H7 (cell line): ENCODE measurements at regions not wholly inside any gene's neighbourhood (a gene's known extent, or its start where the extent isn't known, plus 50 kb on each side); places are given as distances from the start of the nearest gene placed in this dataset.
"Not testable (repeated sequence)": the region's sequence is repeated elsewhere in the genome, so short reads cannot be mapped to it uniquely, and the experiment has no call there.

Experiments used
- DNase-seq: peaks from one replicate; pipeline ENCODE4 v3.0.0; 2012
- H3K27me3 ChIP-seq: 2 replicates; pipeline ENCODE4 v1.6.0; 2011; ENCODE audit warnings: mild to moderate bottlenecking, low read length; ENCODE audit not compliant: control insufficient read depth, insufficient read depth
- H3K36me3 ChIP-seq: replicated peaks from 2 replicates; pipeline ENCODE4 v1.5.1; 2011; ENCODE audit warnings: low read length; ENCODE audit not compliant: control insufficient read depth, insufficient read depth
- H3K4me3 ChIP-seq: 2 replicates; pipeline ENCODE4 v1.5.1; 2011; ENCODE audit warnings: low read depth, mild to moderate bottlenecking, control low read depth, low read length, moderate library complexity; ENCODE audit not compliant: insufficient read depth

GRCh38 chr7:45293295-45293942 lies 135.8 kb downstream of the RAMP3 start:
- DNase-seq = no peak
- H3K4me3 ChIP-seq = no peak overlapping the region
- H3K36me3 ChIP-seq = no peaks in the 10 kb centered on the region
- H3K27me3 ChIP-seq = no peaks in the 10 kb centered on the region

GRCh38 chr7:45294559-45294958 lies 137.0 kb downstream of the RAMP3 start:
- DNase-seq = no peak
- Histone ChIP-seq H3K36me3 (no peaks in the 10 kb centered on the region), H3K27me3 (no peaks in the 10 kb centered on the region), H3K4me3 (no peak overlapping the region)

- no peak for DNase-seq
Observed at GRCh38 chr7:45295222-45295621, 137.6 kb downstream of the RAMP3 start.

GRCh38 chr7:45296748-45297147 lies 139.2 kb downstream of the RAMP3 start:
- H3K36me3 ChIP-seq = no peaks in the 10 kb centered on the region
- H3K4me3 ChIP-seq = no peak overlapping the region
- no peaks in the 10 kb centered on the region for H3K27me3 ChIP-seq
- DNase-seq = no peak

More at GRCh38 chr7:45295222-45295621, 137.6 kb downstream of the RAMP3 start:
- H3K36me3 ChIP-seq = no peaks in the 10 kb centered on the region
- no peaks in the 10 kb centered on the region for H3K27me3 ChIP-seq
- no peak overlapping the region for H3K4me3 ChIP-seq

- H3K4me3 ChIP-seq = no peak overlapping the region
- no peaks in the 10 kb centered on the region for H3K27me3 ChIP-seq
- no peak for DNase-seq
- H3K36me3 ChIP-seq = no peaks in the 10 kb centered on the region
Observed at GRCh38 chr7:45306752-45307305, 149.2 kb downstream of the RAMP3 start.

- DNase-seq = no peak
- Histone ChIP-seq H3K36me3 (no peaks in the 10 kb centered on the region), H3K4me3 (no peak overlapping the region), H3K27me3 (no peaks in the 10 kb centered on the region)
Observed at GRCh38 chr7:45311597-45311996, 154.0 kb downstream of the RAMP3 start.

- H3K27me3 ChIP-seq, H3K4me3 ChIP-seq, H3K36me3 ChIP-seq, DNase-seq: not testable (repeated sequence)
Observed at GRCh38 chr7:45315512-45315911, 157.9 kb downstream of the RAMP3 start.

- Histone ChIP-seq H3K4me3 (no peak overlapping the region), H3K36me3 (no peaks in the 10 kb centered on the region), H3K27me3 (no peaks in the 10 kb centered on the region)
- DNase-seq = no peak
Observed at GRCh38 chr7:45324683-45325237, 167.2 kb downstream of the RAMP3 start.

- no peak for DNase-seq
- Histone ChIP-seq H3K4me3 (no peak overlapping the region), H3K36me3 (no peaks in the 10 kb centered on the region), H3K27me3 (no peaks in the 10 kb centered on the region)
Observed at GRCh38 chr7:45325378-45325777, 167.8 kb downstream of the RAMP3 start.

GRCh38 chr7:45328403-45328981 lies 170.9 kb downstream of the RAMP3 start:
- H3K27me3 ChIP-seq = no peaks in the 10 kb centered on the region
- no peak for DNase-seq

GRCh38 chr7:45331563-45331962 lies 174.0 kb downstream of the RAMP3 start:
- no peaks in the 10 kb centered on the region for H3K27me3 ChIP-seq
- no peaks in the 10 kb centered on the region for H3K36me3 ChIP-seq
- DNase-seq = no peak
- no peak overlapping the region for H3K4me3 ChIP-seq

More at GRCh38 chr7:45328403-45328981, 170.9 kb downstream of the RAMP3 start:
- Histone ChIP-seq H3K36me3 (no peaks in the 10 kb centered on the region), H3K4me3 (no peak overlapping the region)

GRCh38 chr7:45335024-45335423 lies 177.4 kb downstream of the RAMP3 start:
- DNase-seq, H3K36me3 ChIP-seq, H3K27me3 ChIP-seq, H3K4me3 ChIP-seq: not testable (repeated sequence)

GRCh38 chr7:45342236-45342635 lies 184.6 kb downstream of the RAMP3 start:
- Histone ChIP-seq H3K27me3 (no peaks in the 10 kb centered on the region), H3K4me3 (no peak overlapping the region), H3K36me3 (no peaks in the 10 kb centered on the region)
- no peak for DNase-seq

- DNase-seq = no peak
- Histone ChIP-seq H3K27me3 (no peaks in the 10 kb centered on the region), H3K4me3 (no peak overlapping the region), H3K36me3 (no peaks in the 10 kb centered on the region)
Observed at GRCh38 chr7:45343746-45344145, 186.2 kb downstream of the RAMP3 start.

GRCh38 chr7:45347804-45348203 lies 190.2 kb downstream of the RAMP3 start:
- Histone ChIP-seq H3K4me3 (no peak overlapping the region), H3K36me3 (no peaks in the 10 kb centered on the region), H3K27me3 (no peaks in the 10 kb centered on the region)
- DNase-seq = no peak
